GM10266 (cell line): ENCODE measurements at regions not wholly inside any gene's neighbourhood (a gene's known extent, or its start where the extent isn't known, plus 50 kb on each side); places are given as distances from the start of the nearest gene placed in this dataset.

Source experiments
- DNase-seq: peaks from one replicate; pipeline ENCODE4 v3.0.0; 2012; ENCODE audit errors: extremely low spot score
- CTCF ChIP-seq: IDR thresholded peaks from 2 replicates; pipeline ENCODE4 v1.5.1; 2012; ENCODE audit warnings: mild to moderate bottlenecking, low read depth; ENCODE audit not compliant: control insufficient read depth, insufficient read depth; ENCODE audit errors: missing control alignments

- DNase-seq, result no peak
- no peak for TF ChIP-seq CTCF
Measured at GRCh38 chr3:76735152-76735551, 304.7 kb upstream of the ROBO2 start.

GRCh38 chr3:76753599-76753998 is 286.3 kb upstream of the ROBO2 start:
- no peak for TF ChIP-seq CTCF
- DNase-seq, result no peak

GRCh38 chr3:76754247-76754646 is 285.7 kb upstream of the ROBO2 start:
- no peak for TF ChIP-seq CTCF
- DNase-seq, result no peak

GRCh38 chr3:76756577-76756976 is 283.3 kb upstream of the ROBO2 start:
- TF ChIP-seq CTCF, result no peak
- DNase-seq, result no peak

GRCh38 chr3:76760336-76760735 is 279.6 kb upstream of the ROBO2 start:
- no peak for TF ChIP-seq CTCF
- DNase-seq, result no peak

GRCh38 chr3:76765511-76765910 is 274.4 kb upstream of the ROBO2 start:
- no peak for DNase-seq

GRCh38 chr3:76768912-76769311 is 271.0 kb upstream of the ROBO2 start:
- TF ChIP-seq CTCF, result no peak
- DNase-seq, result no peak

More at GRCh38 chr3:76765511-76765910, 274.4 kb upstream of the ROBO2 start:
- no peak for TF ChIP-seq CTCF
